ENCODE measurements at regions not wholly inside any gene's neighbourhood (a gene's known extent, or its start where the extent isn't known, plus 50 kb on each side); places are given as distances from the start of the nearest gene placed in this dataset.

DNA sequence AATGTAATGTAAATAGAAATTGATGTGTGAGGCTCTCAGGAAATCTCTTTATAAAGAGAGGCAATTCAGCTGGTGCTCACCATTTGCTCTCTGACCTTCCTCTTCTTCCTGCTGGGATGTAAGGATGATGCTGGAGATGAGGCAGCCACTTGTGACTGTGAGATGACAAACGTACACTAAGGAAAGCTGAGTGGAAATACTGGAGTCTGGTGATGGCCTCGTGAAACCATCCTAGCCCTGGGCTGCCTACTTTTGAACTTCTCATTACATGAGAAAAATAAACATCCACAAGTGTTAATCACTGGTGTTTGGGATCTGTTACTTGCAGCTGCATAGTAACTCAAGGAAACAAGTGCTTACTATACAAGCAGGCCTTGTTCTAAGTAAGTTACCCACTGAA lies 114.9 kb upstream of the NHSL1 start:
- no peak for DNase-seq

DNA sequence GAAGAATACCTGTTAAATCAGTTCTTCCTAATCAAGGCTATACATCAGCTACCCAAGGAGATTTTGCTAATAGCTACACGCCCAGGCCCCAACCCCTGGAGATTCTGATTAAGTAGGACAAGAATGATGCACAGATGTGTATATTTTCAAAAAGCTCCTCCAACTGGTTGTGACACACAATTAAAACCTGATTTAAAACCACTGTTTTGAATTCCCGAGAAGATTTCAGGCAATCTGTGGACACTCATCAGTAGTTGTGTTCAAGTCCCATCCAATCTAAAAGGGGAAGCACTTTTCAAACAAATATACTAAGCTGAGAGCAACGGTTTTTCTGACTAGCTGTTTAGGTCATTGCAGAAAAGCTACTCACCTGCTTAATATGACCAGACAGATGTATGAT lies 118.9 kb upstream of the NHSL1 start:
- DNase-seq: no peak

- DNase-seq: no peak
Observed at GRCh38 chr6:138620630-138621029, 121.3 kb upstream of the NHSL1 start.

DNA sequence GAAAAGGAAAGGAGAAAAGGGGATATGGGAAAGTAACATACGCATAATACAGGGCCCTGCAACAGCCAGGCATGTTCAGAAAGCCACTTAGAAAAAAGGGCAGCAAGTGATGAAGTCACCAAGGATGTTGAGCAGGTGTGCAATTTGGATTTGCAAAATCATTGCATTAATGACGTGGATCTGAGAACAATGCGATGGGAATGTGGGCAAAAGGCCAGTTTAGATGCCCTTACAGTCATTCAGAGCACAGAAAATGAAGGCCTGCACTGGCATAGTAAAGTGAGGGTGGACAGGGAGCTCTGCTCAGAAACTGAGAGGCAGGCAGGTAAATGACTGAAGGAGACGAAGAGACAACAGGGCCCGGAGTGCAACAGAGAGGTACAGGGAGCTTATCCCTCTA lies 123.7 kb upstream of the NHSL1 start:
- no peak for DNase-seq

- no peak for DNase-seq
Observed at GRCh38 chr6:138631566-138631965, 132.3 kb upstream of the NHSL1 start.

DNA sequence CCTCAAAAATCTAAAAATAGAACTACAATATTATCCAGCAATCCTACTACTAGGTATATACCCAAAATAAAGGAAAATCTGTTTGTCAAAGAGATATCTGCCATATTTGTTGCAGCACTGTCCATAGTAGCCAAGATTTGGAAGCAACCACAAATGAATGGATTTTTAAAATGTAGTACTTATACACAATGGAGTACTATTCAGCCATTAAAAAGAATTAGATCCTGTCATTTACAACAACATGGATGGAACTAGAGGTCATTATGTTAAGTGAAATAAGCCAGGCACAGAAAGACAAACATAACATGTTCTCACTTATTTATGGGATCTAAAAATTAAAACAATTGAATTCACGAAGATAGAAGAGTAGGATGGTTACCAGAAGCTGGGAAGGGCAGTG lies 135.7 kb upstream of the CCDC28A start:
- no peak for DNase-seq

GRCh38 chr6:138638604-138639003 lies 135.0 kb upstream of the CCDC28A start:
- no peak for DNase-seq

- DNase-seq: no peak
Observed at GRCh38 chr6:138640028-138640427, 133.5 kb upstream of the CCDC28A start.

DNA sequence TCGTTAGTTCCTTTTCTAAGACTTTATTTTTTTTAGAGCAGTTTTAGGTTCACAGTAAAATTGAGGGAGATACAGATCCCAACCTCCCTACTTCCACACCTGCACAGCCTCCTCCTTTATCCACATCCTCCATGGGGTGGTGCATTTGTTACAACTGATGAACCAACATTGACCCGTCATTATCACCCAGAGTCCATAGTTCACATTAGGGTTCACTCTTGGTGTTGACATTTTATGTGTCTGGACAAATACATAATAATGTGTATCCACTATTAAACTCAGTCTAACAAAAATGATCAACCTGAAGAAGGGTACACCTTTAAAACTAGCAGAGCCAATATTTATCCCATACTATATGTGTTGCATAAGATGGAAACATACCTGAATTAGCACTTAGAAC lies 130.4 kb upstream of the CCDC28A start:
- DNase-seq: no peak

DNA sequence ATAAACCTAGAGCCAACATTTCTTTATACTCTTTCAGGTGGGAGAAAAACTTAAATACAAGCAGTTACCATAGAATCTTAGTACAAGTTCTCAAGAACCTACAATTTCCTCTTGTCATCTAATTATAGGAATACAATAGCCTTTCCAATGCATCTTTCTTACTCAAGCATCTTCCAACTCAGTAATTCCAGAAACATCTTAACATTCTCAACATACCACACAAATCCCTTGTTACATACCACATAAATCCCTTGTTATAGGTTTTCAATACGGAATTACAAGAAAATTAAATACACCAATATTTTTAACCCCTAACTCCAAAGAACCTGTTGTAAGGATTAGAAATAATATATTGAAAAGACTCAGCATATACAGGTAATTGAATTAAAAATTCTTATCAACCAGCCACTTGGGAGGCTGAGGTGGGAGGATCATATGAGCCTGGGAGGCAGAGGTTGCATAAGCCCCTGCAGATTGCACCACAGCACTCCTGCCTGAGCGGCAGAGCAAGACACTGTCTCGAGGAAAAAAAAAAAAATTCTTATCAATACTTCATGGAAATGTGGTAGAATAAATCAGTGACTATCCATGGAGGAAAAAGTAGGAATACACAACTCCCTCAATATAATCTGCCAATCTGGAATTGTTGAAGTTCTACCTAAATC lies 127.5 kb upstream of the CCDC28A start:
- DNase-seq: no peak

- DNase-seq: no peak
Observed at GRCh38 chr6:138647006-138647405, 126.6 kb upstream of the CCDC28A start.

GRCh38 chr6:138648127-138648526 lies 125.4 kb upstream of the CCDC28A start:
- no peak for DNase-seq

DNA sequence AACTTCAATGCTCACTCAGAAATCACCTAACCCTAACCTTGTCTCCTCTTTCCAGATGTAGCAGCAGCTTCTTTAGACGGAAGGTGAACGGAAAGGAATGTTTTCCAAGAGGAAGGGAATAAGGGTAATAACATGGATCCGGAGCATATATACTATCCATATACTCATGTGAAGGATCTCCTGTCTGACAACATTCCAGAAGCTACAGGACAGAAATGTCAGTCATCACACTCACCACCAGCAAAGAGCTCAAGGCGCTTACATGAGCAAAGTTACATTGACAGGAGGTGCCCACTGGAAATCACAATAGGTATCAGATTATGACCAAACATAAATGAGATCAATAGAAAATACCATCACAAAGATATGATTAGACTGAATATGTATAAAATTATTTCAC lies 122.1 kb upstream of the CCDC28A start:
- DNase-seq: no peak

GRCh38 chr6:138652824-138653223 lies 120.7 kb upstream of the CCDC28A start:
- DNase-seq: no peak

- no peak for DNase-seq
Observed at GRCh38 chr6:138653435-138653834, 120.1 kb upstream of the CCDC28A start.

DNA sequence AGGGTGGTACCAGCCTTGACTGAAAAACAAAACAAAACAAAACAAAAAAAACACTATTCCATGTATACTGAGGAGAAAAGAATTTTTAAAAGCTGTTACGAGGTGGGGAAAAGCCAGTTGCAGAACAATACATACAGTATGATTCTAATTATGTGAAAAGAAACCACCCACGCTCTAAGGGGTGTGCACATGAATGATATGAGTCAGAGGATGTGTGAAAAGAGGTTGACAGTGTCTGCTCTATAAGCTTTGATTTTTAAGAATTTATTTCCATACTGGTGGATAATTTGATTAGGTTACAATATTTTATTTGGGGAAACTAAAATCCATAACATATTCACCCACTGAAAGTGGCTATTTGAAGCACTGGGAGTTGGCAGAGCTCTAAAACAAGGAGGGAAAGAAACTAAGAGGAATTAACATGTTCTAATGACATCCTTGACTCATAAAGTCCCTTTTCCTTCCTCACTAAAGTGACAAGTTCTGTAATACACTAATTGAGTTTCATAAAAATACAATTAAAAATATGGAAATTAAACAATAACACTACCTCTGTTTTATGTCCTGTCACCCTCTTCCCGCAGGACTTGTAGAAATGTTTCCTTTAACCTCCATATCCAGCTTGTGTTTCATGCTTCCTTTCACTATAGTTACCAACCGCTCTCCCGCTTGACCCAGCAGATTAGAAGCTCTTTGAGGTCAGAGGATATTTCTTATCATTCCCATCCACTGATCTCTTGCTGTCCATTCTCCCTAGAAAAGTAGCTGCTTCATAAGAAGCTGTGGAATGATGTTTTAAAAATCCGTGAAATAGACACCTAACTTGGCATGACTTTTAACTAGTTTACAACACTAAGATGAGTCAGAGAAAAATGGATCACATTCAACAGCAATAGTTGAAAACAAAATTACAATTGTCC lies 118.6 kb upstream of the CCDC28A start:
- DNase-seq: no peak

- no peak for DNase-seq
Observed at GRCh38 chr6:138655828-138656227, 117.7 kb upstream of the CCDC28A start.

GRCh38 chr6:138656364-138657064 lies 117.1 kb upstream of the CCDC28A start:
- DNase-seq: no peak

DNA sequence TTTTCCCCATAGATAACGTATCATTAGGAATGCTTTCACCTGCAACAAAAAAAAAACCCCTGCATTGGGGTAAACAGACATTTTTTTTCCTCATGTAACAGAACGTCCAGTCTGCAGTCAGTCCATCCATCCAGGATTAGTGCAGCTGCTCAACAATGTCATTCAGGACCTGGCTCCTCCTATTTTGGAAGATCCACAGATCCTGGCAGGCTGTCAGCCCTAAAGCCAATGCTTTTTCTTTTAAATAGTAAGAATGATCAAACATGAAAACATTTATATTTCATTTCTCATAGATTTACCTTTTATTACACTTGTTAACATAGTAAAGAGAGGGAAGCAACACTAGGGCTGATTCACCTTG lies 116.5 kb upstream of the CCDC28A start:
- no peak for DNase-seq

DNA sequence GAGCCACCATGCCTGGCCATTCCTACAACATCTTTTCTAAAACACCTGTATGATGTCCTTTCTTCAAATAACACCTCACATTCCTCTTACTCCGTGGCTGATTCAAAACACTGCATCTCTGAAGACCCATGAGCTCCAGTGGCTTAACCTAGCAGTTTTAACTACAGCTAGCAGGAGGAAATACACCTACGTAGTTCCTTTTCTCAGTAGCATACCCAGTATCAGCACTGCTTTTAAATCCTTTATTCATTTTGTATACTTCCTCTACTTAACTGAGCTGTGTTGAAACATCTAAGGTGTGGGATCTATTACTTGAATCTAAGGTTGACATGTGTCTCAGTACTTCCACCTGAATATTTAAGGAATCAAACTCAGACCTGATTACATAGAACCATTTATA lies 113.6 kb upstream of the CCDC28A start:
- no peak for DNase-seq

DNA sequence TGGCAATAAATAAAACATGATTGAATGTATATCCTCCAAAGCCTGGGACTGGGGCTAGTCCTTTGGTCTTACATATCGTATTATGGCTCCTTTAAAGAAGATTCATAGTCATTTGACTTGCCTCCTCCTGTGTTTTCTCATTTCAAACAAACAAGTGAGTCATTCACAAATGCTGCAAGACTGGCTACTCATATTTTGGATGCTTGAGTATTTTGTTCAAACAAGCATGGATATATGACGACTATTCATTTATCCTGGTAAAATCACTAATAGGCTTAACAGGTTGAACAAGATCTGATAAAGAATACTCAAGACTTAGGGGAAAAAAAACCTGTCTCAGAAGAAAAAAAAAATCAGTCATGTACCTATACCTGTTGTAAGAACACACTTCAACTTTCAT lies 111.1 kb upstream of the CCDC28A start:
- DNase-seq: no peak

DNA sequence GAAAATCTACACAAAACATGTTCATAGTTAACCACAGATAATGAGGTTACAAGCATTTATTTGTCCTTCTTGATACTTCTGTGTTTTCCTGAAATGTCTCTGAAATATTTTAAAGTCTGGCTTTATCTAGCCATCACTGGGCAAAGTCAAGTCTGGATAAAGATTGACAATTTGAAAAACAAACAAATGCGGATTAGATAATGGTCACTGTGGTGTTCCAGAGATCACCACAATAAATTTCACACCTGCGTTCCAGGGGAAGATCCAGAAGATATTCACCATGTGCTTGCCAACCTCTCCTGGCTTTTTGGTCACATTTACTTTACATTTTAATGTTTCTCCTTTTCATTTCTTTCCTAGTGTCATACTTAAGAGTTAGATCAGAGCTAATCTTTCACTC lies 109.7 kb upstream of the CCDC28A start:
- no peak for DNase-seq

DNA sequence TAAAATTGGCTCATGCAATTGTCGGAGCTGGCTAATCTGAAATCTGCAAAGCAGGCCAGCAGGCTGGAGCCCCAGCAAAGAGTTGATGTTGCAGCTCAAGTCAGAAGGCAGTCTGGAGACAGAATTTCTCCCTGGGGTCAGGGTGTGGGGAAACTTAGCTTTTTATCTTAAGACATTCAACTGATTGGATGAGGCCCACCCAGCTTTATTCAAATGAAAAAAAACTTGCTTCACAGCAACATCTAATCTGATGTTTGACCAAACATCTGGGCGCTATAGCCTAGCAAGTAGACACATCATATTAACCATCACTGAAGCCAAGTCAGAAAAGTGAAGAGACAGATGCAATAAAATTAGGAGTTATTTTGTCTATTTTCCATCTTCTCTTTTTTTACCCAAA lies 108.8 kb upstream of the CCDC28A start:
- no peak for DNase-seq

DNA sequence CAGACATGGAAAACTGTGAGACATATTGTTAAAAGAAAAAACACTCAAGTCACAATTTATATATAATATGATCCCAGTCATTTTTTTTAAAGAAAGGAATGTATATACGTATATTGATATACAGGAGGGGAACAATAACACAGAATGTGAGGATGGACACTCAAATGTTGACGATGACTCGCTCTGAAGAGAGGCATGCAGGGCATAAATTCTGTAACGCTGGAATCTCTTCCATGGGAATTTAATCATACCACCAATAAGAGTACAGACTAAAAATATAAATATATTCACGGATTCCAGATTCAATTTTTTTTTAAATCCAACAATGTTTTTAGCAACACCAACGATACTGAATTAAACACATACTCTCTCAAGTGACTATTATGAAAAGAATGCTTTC lies 106.9 kb upstream of the CCDC28A start:
- no peak for DNase-seq

Measured in activated T-cell treated with anti-CD3 and anti-CD28 coated beads for 4 hours (primary cell).